Heart left ventricle (tissue), 13 donors: ENCODE measurements at regions not wholly inside any gene's neighbourhood (a gene's known extent, or its start where the extent isn't known, plus 50 kb on each side); places are given as distances from the start of the nearest gene placed in this dataset.

Experiments
- POLR2A ChIP-seq, 2 donors: fragments of 450-650 bp; IDR thresholded peaks; one replicate each; pipeline ENCODE4 v1.6.1; 2017; ENCODE audit warnings: antibody characterized with exemption in 2 of 2, mild to moderate bottlenecking in 2 of 2, moderate library complexity in 2 of 2
- TF ChIP-seq, protein P1 (sequence below), 12 donors: fragments of 200-600 bp; sonication (generic) in 4 of 12; IDR thresholded peaks; one replicate each; pipeline versions ENCODE4 v1.5.0 to v1.8.0; 2018 to 2022; ENCODE audit warnings: antibody characterized with exemption in 12 of 12, mild to moderate bottlenecking in 5 of 12
- donor health status: ischemic (EF 13 %, LVEDD 7.1; RV severe dilation, severe dysfunction).
- donor health status: DM: no; HTN: yes; CAD: no.
- donor health status: DM: no; HTN: no; CAD: no.
- donor health status: ischemic (EF 25% LVEDD 6.9; RV normal size, moderate dysfunction).
- donor health status: ischemic (EF 25% LVEDD 5.7; RV mildly dilated, moderate dysfunction).
- donor health status: ischemic (EF 35%, LVEDD 5.7; RV mildly dilated, moderate dysfunction).
- donor health status: nonischemic (EF 11% LVEDD 7.7; RV severe dilation, severe dysfunction).
- donor health status: DM: yes; HTN: yes; CAD: no.
- donor health status: PGD.
- donor health status: ischemic (EF 29% LVEDD 5.4; RV normal size, mild dysfunction).
- donor health status: nonischemic (EF 23%, LVEDD 6.1; RV moderate dilation, normal function).

DNA sequence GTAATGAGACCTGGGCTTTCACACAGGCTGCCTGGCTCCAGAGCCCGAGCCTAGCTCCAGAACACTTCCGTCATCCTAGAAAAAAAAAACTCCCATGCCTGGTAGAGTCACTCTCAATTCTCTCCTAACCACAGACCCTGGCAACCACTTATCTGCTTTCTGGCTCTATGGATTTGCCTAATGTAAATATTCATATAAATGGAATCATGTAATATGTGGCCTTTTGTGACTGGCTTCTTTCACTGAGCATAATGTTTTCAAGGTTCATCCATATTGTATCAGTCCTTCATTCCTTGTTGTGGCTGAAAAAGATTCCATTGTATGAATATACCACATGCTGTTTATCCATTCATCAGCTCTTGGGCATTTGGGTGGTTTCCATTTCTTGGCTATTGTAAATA lies 167.7 kb upstream of the MKLN1 start:
- TF ChIP-seq, protein P1, sequence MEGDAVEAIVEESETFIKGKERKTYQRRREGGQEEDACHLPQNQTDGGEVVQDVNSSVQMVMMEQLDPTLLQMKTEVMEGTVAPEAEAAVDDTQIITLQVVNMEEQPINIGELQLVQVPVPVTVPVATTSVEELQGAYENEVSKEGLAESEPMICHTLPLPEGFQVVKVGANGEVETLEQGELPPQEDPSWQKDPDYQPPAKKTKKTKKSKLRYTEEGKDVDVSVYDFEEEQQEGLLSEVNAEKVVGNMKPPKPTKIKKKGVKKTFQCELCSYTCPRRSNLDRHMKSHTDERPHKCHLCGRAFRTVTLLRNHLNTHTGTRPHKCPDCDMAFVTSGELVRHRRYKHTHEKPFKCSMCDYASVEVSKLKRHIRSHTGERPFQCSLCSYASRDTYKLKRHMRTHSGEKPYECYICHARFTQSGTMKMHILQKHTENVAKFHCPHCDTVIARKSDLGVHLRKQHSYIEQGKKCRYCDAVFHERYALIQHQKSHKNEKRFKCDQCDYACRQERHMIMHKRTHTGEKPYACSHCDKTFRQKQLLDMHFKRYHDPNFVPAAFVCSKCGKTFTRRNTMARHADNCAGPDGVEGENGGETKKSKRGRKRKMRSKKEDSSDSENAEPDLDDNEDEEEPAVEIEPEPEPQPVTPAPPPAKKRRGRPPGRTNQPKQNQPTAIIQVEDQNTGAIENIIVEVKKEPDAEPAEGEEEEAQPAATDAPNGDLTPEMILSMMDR (IDR thresholded peaks at IDR 0.05) = no peak
- no peak for TF ChIP-seq POLR2A (IDR thresholded peaks at IDR 0.05)
